IPS DF 4.7 (cell line): ENCODE measurements at regions not wholly inside any gene's neighbourhood (a gene's known extent, or its start where the extent isn't known, plus 50 kb on each side); places are given as distances from the start of the nearest gene placed in this dataset.
"Not testable (repeated sequence)": the region's sequence is repeated elsewhere in the genome, so short reads cannot be mapped to it uniquely, and the experiment has no call there.

Source experiments
- DNase-seq: peaks from one replicate; pipeline ENCODE4 v3.0.0-alpha.2; 2013; ENCODE audit warnings: low spot score; ENCODE audit errors: extremely low read depth

- no peak for DNase-seq
These were observed 388.0 kb downstream of the ACTL7B start for GRCh38 chr9:108467653-108468324.

- DNase-seq: no peak
These were observed 388.6 kb downstream of the ACTL7B start for GRCh38 chr9:108467161-108467560.

GRCh38 chr9:108466304-108466703 is 389.5 kb downstream of the ACTL7B start:
- no peak for DNase-seq

GRCh38 chr9:108463932-108464606 is 391.7 kb downstream of the ACTL7B start:
- no peak for DNase-seq

- no peak for DNase-seq
These were observed 398.9 kb downstream of the ACTL7B start for GRCh38 chr9:108456903-108457302.

- no peak for DNase-seq
These were observed 410.2 kb downstream of the ACTL7B start for GRCh38 chr9:108445431-108446071.

- no peak for DNase-seq
These were observed 411.1 kb downstream of the ACTL7B start for GRCh38 chr9:108444400-108445358.

- DNase-seq: no peak
These were observed 412.0 kb downstream of the ACTL7B start for GRCh38 chr9:108443741-108444140.

GRCh38 chr9:108443019-108443633 is 412.7 kb downstream of the ACTL7B start:
- no peak for DNase-seq

GRCh38 chr9:108442627-108443018 is 413.2 kb downstream of the ACTL7B start:
- no peak for DNase-seq

GRCh38 chr9:108441726-108442125 is 414.1 kb downstream of the ACTL7B start:
- no peak for DNase-seq

- no peak for DNase-seq
These were observed 414.5 kb downstream of the ACTL7B start for GRCh38 chr9:108441251-108441650.

- DNase-seq: no peak
These were observed 415.8 kb downstream of the ACTL7B start for GRCh38 chr9:108439947-108440346.

- no peak for DNase-seq
These were observed 418.1 kb downstream of the ACTL7B start for GRCh38 chr9:108437656-108438055.

- DNase-seq: no peak
These were observed 419.3 kb downstream of the ACTL7B start for GRCh38 chr9:108436448-108436847.

GRCh38 chr9:108434502-108434901 is 421.3 kb downstream of the ACTL7B start:
- DNase-seq: no peak

- DNase-seq: no peak
These were observed 421.8 kb downstream of the ACTL7B start for GRCh38 chr9:108434036-108434435.

- no peak for DNase-seq
These were observed 425.1 kb downstream of the ACTL7B start for GRCh38 chr9:108430655-108431054.

- DNase-seq: no peak
These were observed 428.0 kb downstream of the ACTL7B start for GRCh38 chr9:108427751-108428150.

GRCh38 chr9:108426421-108426940 is 429.3 kb downstream of the ACTL7B start:
- not testable (repeated sequence) for DNase-seq

GRCh38 chr9:108423433-108423832 is 432.4 kb downstream of the ACTL7B start:
- DNase-seq: no peak
